ENCODE measurements at regions not wholly inside any gene's neighbourhood (a gene's known extent, or its start where the extent isn't known, plus 50 kb on each side); places are given as distances from the start of the nearest gene placed in this dataset.

DNA sequence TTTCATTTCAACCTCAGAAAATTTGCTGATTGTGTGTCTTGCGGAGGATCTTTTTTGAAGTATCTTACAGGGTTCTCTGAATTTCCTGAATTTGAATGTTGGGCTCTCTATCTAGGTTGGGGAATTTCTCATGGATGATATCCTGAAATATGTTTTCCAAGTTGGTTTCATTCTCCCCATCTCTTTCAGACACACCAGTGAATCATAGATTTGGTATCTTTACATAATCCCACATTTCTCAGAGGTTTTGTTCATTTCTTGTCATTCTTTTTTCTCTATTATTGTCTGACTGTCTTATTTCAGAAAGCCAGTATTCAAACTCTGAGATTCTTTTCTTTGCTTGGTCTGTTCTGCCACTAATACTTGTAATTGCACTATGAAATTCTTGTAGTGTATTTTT lies 456.9 kb downstream of the PRELID2 start:
- ATAC-seq: no peak
- TF ChIP-seq ESRRG (CRISPR knock-in tag; IDR thresholded peaks at IDR 0.05) (no peak), ZC3H10 (CRISPR knock-in tag; IDR thresholded peaks at IDR 0.05) (no peak), ZFP30 (CRISPR knock-in tag; IDR thresholded peaks at IDR 0.05) (no peak), ZNF8 (CRISPR knock-in tag; IDR thresholded peaks at IDR 0.05) (no peak), POU6F1 (CRISPR knock-in tag; IDR thresholded peaks at IDR 0.05; ENCODE audit: borderline replicate concordance, low read depth) (no peak)

DNA sequence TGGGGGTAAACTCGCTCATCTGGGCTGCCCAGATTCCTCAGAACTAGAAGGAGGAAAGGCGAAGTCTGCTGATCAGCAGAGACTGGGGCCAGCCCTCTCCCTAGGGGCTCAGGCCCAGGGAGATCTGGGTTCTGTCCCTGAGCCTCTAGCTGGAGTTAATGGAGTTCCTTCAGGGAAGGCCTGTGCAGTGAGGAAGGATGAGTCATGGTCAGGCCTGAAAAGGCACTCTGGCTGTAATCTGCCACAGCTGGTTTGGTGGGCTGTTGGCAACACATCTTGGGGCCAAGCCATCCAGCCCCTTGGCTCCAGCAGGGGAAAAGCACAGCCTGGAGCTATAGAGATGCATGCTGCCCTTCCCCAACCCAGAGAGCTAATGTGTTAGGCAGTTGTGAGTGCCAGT lies 459.6 kb downstream of the PRELID2 start:
- no peak for ATAC-seq

DNA sequence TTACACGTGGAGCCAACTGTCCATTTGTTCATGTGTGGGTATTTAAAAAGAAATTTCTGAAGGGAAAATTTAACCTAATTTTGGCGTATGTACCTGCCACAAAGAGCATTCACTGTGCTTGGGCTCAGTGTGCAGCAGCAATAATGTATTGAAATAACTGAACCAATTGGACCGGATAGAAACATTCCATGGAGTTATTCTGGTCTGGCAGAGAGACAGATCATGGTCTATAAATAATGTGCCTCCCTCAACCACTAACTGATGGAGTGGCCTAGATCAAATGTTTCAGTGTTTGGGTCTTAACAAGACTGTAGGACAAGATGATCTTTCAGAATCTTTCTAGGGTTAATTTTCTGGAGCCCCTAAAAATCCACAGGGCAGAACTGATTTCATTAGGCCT lies 469.7 kb downstream of the PRELID2 start:
- TF ChIP-seq PPARA (CRISPR knock-in tag; IDR thresholded peaks at IDR 0.05; ENCODE audit: borderline replicate concordance) (no peak), PATZ1 (CRISPR knock-in tag; IDR thresholded peaks at IDR 0.05; ENCODE audit: borderline replicate concordance) (no peak), ZC3H10 (CRISPR knock-in tag; IDR thresholded peaks at IDR 0.05) (no peak), SNAI2 (CRISPR knock-in tag; IDR thresholded peaks at IDR 0.05) (no peak), ZNF565 (CRISPR knock-in tag; conservative IDR thresholded peaks at IDR 0.05; ENCODE audit: low read depth) (no peak), ARNTL (CRISPR knock-in tag; IDR thresholded peaks at IDR 0.05; ENCODE audit: borderline replicate concordance, low read depth) (no peak), TSHZ2 (CRISPR knock-in tag; IDR thresholded peaks at IDR 0.05) (no peak), CSDC2 (CRISPR knock-in tag; IDR thresholded peaks at IDR 0.05) (no peak), ISL1 (CRISPR knock-in tag; IDR thresholded peaks at IDR 0.05) (no peak), ZFP30 (CRISPR knock-in tag; IDR thresholded peaks at IDR 0.05) (no peak)
- TF ChIP-seq, protein P1, sequence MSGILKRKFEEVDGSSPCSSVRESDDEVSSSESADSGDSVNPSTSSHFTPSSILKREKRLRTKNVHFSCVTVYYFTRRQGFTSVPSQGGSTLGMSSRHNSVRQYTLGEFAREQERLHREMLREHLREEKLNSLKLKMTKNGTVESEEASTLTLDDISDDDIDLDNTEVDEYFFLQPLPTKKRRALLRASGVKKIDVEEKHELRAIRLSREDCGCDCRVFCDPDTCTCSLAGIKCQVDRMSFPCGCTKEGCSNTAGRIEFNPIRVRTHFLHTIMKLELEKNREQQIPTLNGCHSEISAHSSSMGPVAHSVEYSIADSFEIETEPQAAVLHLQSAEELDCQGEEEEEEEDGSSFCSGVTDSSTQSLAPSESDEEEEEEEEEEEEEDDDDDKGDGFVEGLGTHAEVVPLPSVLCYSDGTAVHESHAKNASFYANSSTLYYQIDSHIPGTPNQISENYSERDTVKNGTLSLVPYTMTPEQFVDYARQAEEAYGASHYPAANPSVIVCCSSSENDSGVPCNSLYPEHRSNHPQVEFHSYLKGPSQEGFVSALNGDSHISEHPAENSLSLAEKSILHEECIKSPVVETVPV (CRISPR knock-in tag; IDR thresholded peaks at IDR 0.05): no peak
- TF ChIP-seq, protein P2, sequence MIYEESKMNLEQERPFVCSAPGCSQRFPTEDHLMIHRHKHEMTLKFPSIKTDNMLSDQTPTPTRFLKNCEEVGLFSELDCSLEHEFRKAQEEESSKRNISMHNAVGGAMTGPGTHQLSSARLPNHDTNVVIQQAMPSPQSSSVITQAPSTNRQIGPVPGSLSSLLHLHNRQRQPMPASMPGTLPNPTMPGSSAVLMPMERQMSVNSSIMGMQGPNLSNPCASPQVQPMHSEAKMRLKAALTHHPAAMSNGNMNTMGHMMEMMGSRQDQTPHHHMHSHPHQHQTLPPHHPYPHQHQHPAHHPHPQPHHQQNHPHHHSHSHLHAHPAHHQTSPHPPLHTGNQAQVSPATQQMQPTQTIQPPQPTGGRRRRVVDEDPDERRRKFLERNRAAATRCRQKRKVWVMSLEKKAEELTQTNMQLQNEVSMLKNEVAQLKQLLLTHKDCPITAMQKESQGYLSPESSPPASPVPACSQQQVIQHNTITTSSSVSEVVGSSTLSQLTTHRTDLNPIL (CRISPR knock-in tag; IDR thresholded peaks at IDR 0.05; ENCODE audit: low read depth): no peak
- ATAC-seq: no peak

More for the DNA sequence above, 459.6 kb downstream of the PRELID2 start:
- TF ChIP-seq CSDC2 (CRISPR knock-in tag; IDR thresholded peaks at IDR 0.05) (no peak), SNAI2 (CRISPR knock-in tag; IDR thresholded peaks at IDR 0.05) (no peak), ARNTL (CRISPR knock-in tag; IDR thresholded peaks at IDR 0.05; ENCODE audit: borderline replicate concordance, low read depth) (no peak)
- TF ChIP-seq, protein P2 (CRISPR knock-in tag; IDR thresholded peaks at IDR 0.05; ENCODE audit: low read depth): no peak
- TF ChIP-seq, protein P1 (CRISPR knock-in tag; IDR thresholded peaks at IDR 0.05): no peak
